ENCODE measurements at regions not wholly inside any gene's neighbourhood (a gene's known extent, or its start where the extent isn't known, plus 50 kb on each side); places are given as distances from the start of the nearest gene placed in this dataset.

DNA sequence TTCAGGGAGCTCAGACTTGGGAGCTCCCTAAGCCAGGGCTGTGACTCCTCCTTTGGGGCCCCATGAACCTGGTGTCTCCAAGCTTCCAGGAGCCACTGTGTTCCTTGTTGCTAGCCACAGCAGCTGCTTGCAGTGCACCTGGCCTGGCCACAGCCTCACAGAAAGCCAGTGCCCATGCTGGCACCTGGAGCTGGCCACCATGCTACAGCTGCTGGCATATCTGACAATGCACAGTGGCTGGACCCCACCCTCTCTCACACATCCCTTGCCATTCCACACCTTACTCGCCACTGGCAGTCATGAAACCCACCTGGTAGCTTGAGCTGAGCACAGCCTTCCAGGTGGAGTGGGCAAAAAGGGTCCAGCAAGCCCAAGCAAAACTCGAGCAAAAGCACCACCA is 441.7 kb downstream of the ARAP2 start:
- H3K79me2 ChIP-seq (ENCODE audit: low read length): no peaks in the 10 kb centered on the region
- DNase-seq: no peak

GRCh38 chr4:35818520-35818919 is 425.8 kb downstream of the ARAP2 start:
- Histone ChIP-seq H3K4me2 (ENCODE audit: low read length) (no peak overlapping the region), H3K4me1 (ENCODE audit: insufficient read depth, low read length) (no peaks in the 10 kb centered on the region), H3K9me3 (ENCODE audit: low read length) (no peaks in the 10 kb centered on the region), H3K27me3 (ENCODE audit: low read length) (no peaks in the 10 kb centered on the region), H3K27ac (ENCODE audit: low read length) (no peak overlapping the region), H3K79me2 (ENCODE audit: low read length) (no peaks in the 10 kb centered on the region), H3K9ac (ENCODE audit: low read length) (no peak overlapping the region), H2AFZ (ENCODE audit: low read length) (no peak overlapping the region), H3F3A (ENCODE audit: low read length, unreplicated experiment) (no peaks in the 10 kb centered on the region), H3K4me3 (ENCODE audit: low read length) (no peak overlapping the region), H4K20me1 (ENCODE audit: low read length) (no peaks in the 10 kb centered on the region), H3K36me3 (ENCODE audit: low read depth, low read length) (no peaks in the 10 kb centered on the region), H3K9me2 (replicated peaks; ENCODE audit: low read length) (no peaks in the 10 kb centered on the region)
- POLR2A ChIA-PET (ENCODE audit: unreplicated experiment): no interaction called here
- DNase-seq (peak; percentile 6), ATAC-seq (no peak)
- no TSS peak for BruUV-seq (replicated peaks)
- intact Hi-C loops (cut with micrococcal nuclease): no loop called here
- CTCF ChIA-PET: no interaction called here
- TF ChIP-seq EZH2phosphoT487 (IDR thresholded peaks at IDR 0.05; ENCODE audit: borderline replicate concordance, low read length) (no peak), EZH2 (IDR thresholded peaks at IDR 0.05; ENCODE audit: low read length, unreplicated experiment) (no peak)
- TF ChIP-seq, protein P1, sequence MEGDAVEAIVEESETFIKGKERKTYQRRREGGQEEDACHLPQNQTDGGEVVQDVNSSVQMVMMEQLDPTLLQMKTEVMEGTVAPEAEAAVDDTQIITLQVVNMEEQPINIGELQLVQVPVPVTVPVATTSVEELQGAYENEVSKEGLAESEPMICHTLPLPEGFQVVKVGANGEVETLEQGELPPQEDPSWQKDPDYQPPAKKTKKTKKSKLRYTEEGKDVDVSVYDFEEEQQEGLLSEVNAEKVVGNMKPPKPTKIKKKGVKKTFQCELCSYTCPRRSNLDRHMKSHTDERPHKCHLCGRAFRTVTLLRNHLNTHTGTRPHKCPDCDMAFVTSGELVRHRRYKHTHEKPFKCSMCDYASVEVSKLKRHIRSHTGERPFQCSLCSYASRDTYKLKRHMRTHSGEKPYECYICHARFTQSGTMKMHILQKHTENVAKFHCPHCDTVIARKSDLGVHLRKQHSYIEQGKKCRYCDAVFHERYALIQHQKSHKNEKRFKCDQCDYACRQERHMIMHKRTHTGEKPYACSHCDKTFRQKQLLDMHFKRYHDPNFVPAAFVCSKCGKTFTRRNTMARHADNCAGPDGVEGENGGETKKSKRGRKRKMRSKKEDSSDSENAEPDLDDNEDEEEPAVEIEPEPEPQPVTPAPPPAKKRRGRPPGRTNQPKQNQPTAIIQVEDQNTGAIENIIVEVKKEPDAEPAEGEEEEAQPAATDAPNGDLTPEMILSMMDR (conservative IDR thresholded peaks at IDR 0.05; ENCODE audit: low read depth, low read length): no peak

More for the DNA sequence above, 441.7 kb downstream of the ARAP2 start:
- Histone ChIP-seq H3K27ac (ENCODE audit: low read length) (no peak overlapping the region), H3K4me2 (ENCODE audit: low read length) (no peak overlapping the region), H3K9ac (ENCODE audit: low read length) (no peak overlapping the region), H2AFZ (ENCODE audit: low read length) (no peak overlapping the region), H4K20me1 (ENCODE audit: low read length) (no peaks in the 10 kb centered on the region), H3K4me3 (ENCODE audit: low read length) (no peak overlapping the region), H3F3A (ENCODE audit: low read length, unreplicated experiment) (no peaks in the 10 kb centered on the region), H3K9me2 (replicated peaks; ENCODE audit: low read length) (no peaks in the 10 kb centered on the region), H3K27me3 (ENCODE audit: low read length) (no peaks in the 10 kb centered on the region), H3K4me1 (ENCODE audit: insufficient read depth, low read length) (no peaks in the 10 kb centered on the region), H3K36me3 (ENCODE audit: low read depth, low read length) (no peaks in the 10 kb centered on the region), H3K9me3 (ENCODE audit: low read length) (no peaks in the 10 kb centered on the region)
- no peak for ATAC-seq
- no peak for TF ChIP-seq EZH2phosphoT487 (IDR thresholded peaks at IDR 0.05; ENCODE audit: borderline replicate concordance, low read length)
- TF ChIP-seq, protein P1 (conservative IDR thresholded peaks at IDR 0.05; ENCODE audit: low read depth, low read length): no peak
- ChIA-PET POLR2A (ENCODE audit: unreplicated experiment) (no interaction called here), CTCF (no interaction called here)
- intact Hi-C loops (cut with micrococcal nuclease): no loop called here
- no TSS peak for BruUV-seq (replicated peaks)

DNA sequence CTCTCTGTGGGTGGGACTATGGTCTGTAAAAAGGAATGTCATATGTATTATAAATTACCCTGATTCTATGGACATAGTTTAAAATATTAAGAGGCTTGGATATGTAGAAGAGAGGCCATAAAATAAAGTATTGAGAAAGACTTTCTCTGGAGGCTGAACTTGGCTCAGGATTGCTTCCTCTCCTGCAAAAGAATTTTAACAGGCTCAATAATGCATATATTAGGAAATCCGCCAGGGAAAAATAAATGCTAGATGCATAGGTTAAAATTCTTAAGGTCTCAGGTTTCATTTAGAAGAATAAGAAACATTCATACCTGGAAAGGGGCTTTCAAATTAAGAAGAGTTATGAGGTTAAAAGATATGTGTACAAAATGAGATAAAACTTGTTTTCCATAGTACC is 424.3 kb downstream of the ARAP2 start:
- H2AFZ ChIP-seq (ENCODE audit: low read length): no peak overlapping the region
- H4K20me1 ChIP-seq (ENCODE audit: low read length): no peaks in the 10 kb centered on the region
- CTCF ChIA-PET: no interaction called here
- H3K9me2 ChIP-seq (replicated peaks; ENCODE audit: low read length): no peaks in the 10 kb centered on the region
- H3F3A ChIP-seq (ENCODE audit: low read length, unreplicated experiment): no peaks in the 10 kb centered on the region
- no peak for ATAC-seq
- DNase-seq: peak; percentile 12
- BruUV-seq (replicated peaks): no TSS peak
- H3K4me2 ChIP-seq (ENCODE audit: low read length): no peak overlapping the region
- no peak overlapping the region for H3K27ac ChIP-seq (ENCODE audit: low read length)
- intact Hi-C loops (cut with micrococcal nuclease): no loop called here
- H3K4me1 ChIP-seq (ENCODE audit: insufficient read depth, low read length): no peaks in the 10 kb centered on the region
- POLR2A ChIA-PET (ENCODE audit: unreplicated experiment): no interaction called here
- TF ChIP-seq EZH2 (IDR thresholded peaks at IDR 0.05; ENCODE audit: low read length, unreplicated experiment) (no peak), EZH2phosphoT487 (IDR thresholded peaks at IDR 0.05; ENCODE audit: borderline replicate concordance, low read length) (no peak)
- TF ChIP-seq, protein P1 (conservative IDR thresholded peaks at IDR 0.05; ENCODE audit: low read depth, low read length): no peak
- no peak overlapping the region for H3K9ac ChIP-seq (ENCODE audit: low read length)
- H3K4me3 ChIP-seq (ENCODE audit: low read length): no peak overlapping the region
- H3K27me3 ChIP-seq (ENCODE audit: low read length): no peaks in the 10 kb centered on the region
- H3K79me2 ChIP-seq (ENCODE audit: low read length): no peaks in the 10 kb centered on the region
- no peaks in the 10 kb centered on the region for H3K9me3 ChIP-seq (ENCODE audit: low read length)
- H3K36me3 ChIP-seq (ENCODE audit: low read depth, low read length): no peaks in the 10 kb centered on the region
